ENCODE measurements at regions not wholly inside any gene's neighbourhood (a gene's known extent, or its start where the extent isn't known, plus 50 kb on each side); places are given as distances from the start of the nearest gene placed in this dataset.

GRCh38 chr20:40506537-40506939 is 182.5 kb downstream of the MAFB start:
- H3K9me3 Mint-ChIP-seq (ENCODE audit: low read depth), result no peaks in the 10 kb centered on the region
- no peak overlapping the region for H3K4me3 Mint-ChIP-seq (ENCODE audit: unreplicated experiment)
- no peak overlapping the region for H3K27ac Mint-ChIP-seq (ENCODE audit: unreplicated experiment)
- H3K4me1 Mint-ChIP-seq (ENCODE audit: low read depth), result peaks cover 10% of the 10 kb centered on the region
- peaks cover 18% of the 10 kb centered on the region for H3K27me3 Mint-ChIP-seq (ENCODE audit: low read depth)
- peaks cover 1% of the 10 kb centered on the region for H3K36me3 Mint-ChIP-seq (ENCODE audit: low read depth)
- DNase-seq (ENCODE audit: low spot score), result peak; percentile 95
- TF ChIP-seq CTCF (IDR thresholded peaks at IDR 0.05), result peak; percentile 42

GRCh38 chr20:40503119-40503518 is 185.9 kb downstream of the MAFB start:
- Mint-ChIP-seq H3K4me1 (ENCODE audit: low read depth) (peaks cover 10% of the 10 kb centered on the region), H3K36me3 (ENCODE audit: low read depth) (peaks cover 1% of the 10 kb centered on the region), H3K27ac (ENCODE audit: unreplicated experiment) (no peak overlapping the region), H3K27me3 (ENCODE audit: low read depth) (peaks cover 18% of the 10 kb centered on the region), H3K9me3 (ENCODE audit: low read depth) (no peaks in the 10 kb centered on the region), H3K4me3 (ENCODE audit: unreplicated experiment) (no peak overlapping the region)
- DNase-seq (ENCODE audit: low spot score), result no peak
- TF ChIP-seq CTCF (IDR thresholded peaks at IDR 0.05), result no peak

GRCh38 chr20:40502576-40502975 is 186.5 kb downstream of the MAFB start:
- peaks cover 10% of the 10 kb centered on the region for H3K4me1 Mint-ChIP-seq (ENCODE audit: low read depth)
- no peaks in the 10 kb centered on the region for H3K9me3 Mint-ChIP-seq (ENCODE audit: low read depth)
- no peak for DNase-seq (ENCODE audit: low spot score)
- H3K27me3 Mint-ChIP-seq (ENCODE audit: low read depth), result peaks cover 18% of the 10 kb centered on the region
- peaks cover 1% of the 10 kb centered on the region for H3K36me3 Mint-ChIP-seq (ENCODE audit: low read depth)
- TF ChIP-seq CTCF (IDR thresholded peaks at IDR 0.05), result no peak
- no peak overlapping the region for H3K4me3 Mint-ChIP-seq (ENCODE audit: unreplicated experiment)
- H3K27ac Mint-ChIP-seq (ENCODE audit: unreplicated experiment), result no peak overlapping the region

GRCh38 chr20:40499391-40499790 is 189.6 kb downstream of the MAFB start:
- H3K27ac Mint-ChIP-seq (ENCODE audit: unreplicated experiment), result no peak overlapping the region
- H3K4me3 Mint-ChIP-seq (ENCODE audit: unreplicated experiment), result no peak overlapping the region
- peaks cover 24% of the 10 kb centered on the region for H3K27me3 Mint-ChIP-seq (ENCODE audit: low read depth)
- no peaks in the 10 kb centered on the region for H3K9me3 Mint-ChIP-seq (ENCODE audit: low read depth)
- H3K36me3 Mint-ChIP-seq (ENCODE audit: low read depth), result peaks cover 1% of the 10 kb centered on the region
- DNase-seq (ENCODE audit: low spot score), result no peak
- no peak for TF ChIP-seq CTCF (IDR thresholded peaks at IDR 0.05)
- H3K4me1 Mint-ChIP-seq (ENCODE audit: low read depth), result no peaks in the 10 kb centered on the region

- Mint-ChIP-seq H3K27ac (ENCODE audit: unreplicated experiment) (no peak overlapping the region), H3K36me3 (ENCODE audit: low read depth) (peaks cover 1% of the 10 kb centered on the region), H3K9me3 (ENCODE audit: low read depth) (no peaks in the 10 kb centered on the region), H3K4me3 (ENCODE audit: unreplicated experiment) (no peak overlapping the region), H3K4me1 (ENCODE audit: low read depth) (peaks cover 5% of the 10 kb centered on the region), H3K27me3 (ENCODE audit: low read depth) (peaks cover 19% of the 10 kb centered on the region)
- DNase-seq (ENCODE audit: low spot score), result no peak
- no peak for TF ChIP-seq CTCF (IDR thresholded peaks at IDR 0.05)
Measured at GRCh38 chr20:40497899-40498691, 190.9 kb downstream of the MAFB start.

All from chondrocyte (in vitro differentiated cells).